ENCODE measurements at regions not wholly inside any gene's neighbourhood (a gene's known extent, or its start where the extent isn't known, plus 50 kb on each side); places are given as distances from the start of the nearest gene placed in this dataset.

- no peaks in the 10 kb centered on the region for H3K27me3 Mint-ChIP-seq (ENCODE audit: low read depth)
These were observed 499.4 kb upstream of the AKR1E2 start for GRCh38 chr10:4326647-4327046.

DNA sequence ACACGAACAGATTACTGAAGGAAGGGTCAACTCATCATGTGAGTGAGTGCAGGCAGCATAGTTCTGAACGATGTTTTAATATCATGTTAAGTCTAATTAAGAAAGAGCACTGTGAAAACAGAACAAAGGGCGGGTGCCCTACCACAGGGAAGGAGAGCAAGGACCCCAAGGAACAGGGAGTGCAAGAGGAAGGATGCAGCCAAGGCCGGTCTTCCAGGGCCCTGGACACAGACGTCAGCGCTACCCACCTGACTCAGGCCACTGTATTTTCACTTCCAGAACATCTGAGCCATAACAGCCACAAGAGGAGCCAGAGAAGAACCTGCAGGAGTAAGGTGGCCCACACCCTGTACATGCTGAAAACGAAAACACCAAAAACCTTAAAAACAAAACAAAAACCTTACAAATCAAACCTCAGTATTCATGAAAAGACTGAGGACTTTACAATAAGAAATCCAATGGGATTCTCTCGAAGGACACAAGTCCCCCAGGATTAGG, 506.1 kb upstream of the AKR1E2 start:
- TF ChIP-seq, protein P1, sequence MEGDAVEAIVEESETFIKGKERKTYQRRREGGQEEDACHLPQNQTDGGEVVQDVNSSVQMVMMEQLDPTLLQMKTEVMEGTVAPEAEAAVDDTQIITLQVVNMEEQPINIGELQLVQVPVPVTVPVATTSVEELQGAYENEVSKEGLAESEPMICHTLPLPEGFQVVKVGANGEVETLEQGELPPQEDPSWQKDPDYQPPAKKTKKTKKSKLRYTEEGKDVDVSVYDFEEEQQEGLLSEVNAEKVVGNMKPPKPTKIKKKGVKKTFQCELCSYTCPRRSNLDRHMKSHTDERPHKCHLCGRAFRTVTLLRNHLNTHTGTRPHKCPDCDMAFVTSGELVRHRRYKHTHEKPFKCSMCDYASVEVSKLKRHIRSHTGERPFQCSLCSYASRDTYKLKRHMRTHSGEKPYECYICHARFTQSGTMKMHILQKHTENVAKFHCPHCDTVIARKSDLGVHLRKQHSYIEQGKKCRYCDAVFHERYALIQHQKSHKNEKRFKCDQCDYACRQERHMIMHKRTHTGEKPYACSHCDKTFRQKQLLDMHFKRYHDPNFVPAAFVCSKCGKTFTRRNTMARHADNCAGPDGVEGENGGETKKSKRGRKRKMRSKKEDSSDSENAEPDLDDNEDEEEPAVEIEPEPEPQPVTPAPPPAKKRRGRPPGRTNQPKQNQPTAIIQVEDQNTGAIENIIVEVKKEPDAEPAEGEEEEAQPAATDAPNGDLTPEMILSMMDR (IDR thresholded peaks at IDR 0.05; ENCODE audit: unreplicated experiment), result no peak
- no peak overlapping the region for H3K27ac Mint-ChIP-seq
- H3K4me1 Mint-ChIP-seq, result peaks cover 3% of the 10 kb centered on the region
- no peak overlapping the region for H3K4me3 Mint-ChIP-seq
- no peaks in the 10 kb centered on the region for H3K9me3 Mint-ChIP-seq
- H3K27me3 Mint-ChIP-seq (ENCODE audit: low read depth), result no peaks in the 10 kb centered on the region
- no peaks in the 10 kb centered on the region for H3K36me3 Mint-ChIP-seq
- DNase-seq (ENCODE audit: low spot score in 2 of 2, unreplicated experiment in 2 of 2), result no peak

More at GRCh38 chr10:4326647-4327046, 499.4 kb upstream of the AKR1E2 start:
- no peak for DNase-seq (ENCODE audit: low spot score in 2 of 2, unreplicated experiment in 2 of 2)
- no peaks in the 10 kb centered on the region for H3K9me3 Mint-ChIP-seq
- no peaks in the 10 kb centered on the region for H3K36me3 Mint-ChIP-seq
- TF ChIP-seq, protein P1 (IDR thresholded peaks at IDR 0.05; ENCODE audit: unreplicated experiment), result no peak
- no peak overlapping the region for H3K27ac Mint-ChIP-seq
- H3K4me3 Mint-ChIP-seq, result no peak overlapping the region
- H3K4me1 Mint-ChIP-seq, result peaks cover 5% of the 10 kb centered on the region

DNA sequence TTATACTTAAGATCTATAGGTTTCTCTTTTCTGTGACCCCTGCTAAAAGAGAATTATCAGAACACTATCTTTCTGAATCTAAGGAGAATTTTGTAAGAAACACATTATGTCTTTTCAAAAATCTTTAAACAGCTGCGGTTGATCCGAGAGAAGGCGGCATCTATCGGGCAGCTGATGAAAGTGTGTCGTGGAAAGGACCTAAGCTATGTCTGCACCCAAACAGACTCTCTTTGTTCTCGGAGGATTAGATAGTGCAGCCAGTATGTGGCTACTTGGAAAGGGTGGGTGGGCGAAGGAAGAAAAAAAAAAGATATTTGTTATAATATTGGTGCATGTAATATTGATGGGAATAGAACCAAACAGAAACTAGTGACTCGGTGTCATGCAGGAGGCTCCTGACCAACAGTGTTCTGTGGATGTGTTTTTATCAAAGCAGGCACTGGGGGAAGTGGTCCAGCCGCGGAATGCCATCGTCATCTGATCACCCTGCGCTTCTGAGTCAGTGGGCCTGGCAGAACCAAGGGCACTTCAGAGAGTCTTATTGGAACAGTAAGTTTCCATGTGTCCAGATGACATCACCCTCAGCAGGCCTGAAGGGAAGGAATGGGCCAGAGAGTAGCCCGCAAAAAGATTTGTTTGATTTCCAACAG, 509.7 kb upstream of the AKR1E2 start:
- no peaks in the 10 kb centered on the region for H3K27me3 Mint-ChIP-seq (ENCODE audit: low read depth)
- peaks cover 6% of the 10 kb centered on the region for H3K4me1 Mint-ChIP-seq
- TF ChIP-seq, protein P1 (IDR thresholded peaks at IDR 0.05; ENCODE audit: unreplicated experiment), result no peak
- H3K4me3 Mint-ChIP-seq, result no peak overlapping the region
- H3K9me3 Mint-ChIP-seq, result no peaks in the 10 kb centered on the region
- H3K27ac Mint-ChIP-seq, result no peak overlapping the region
- no peak for DNase-seq (ENCODE audit: low spot score in 2 of 2, unreplicated experiment in 2 of 2)
- no peaks in the 10 kb centered on the region for H3K36me3 Mint-ChIP-seq

GRCh38 chr10:4315551-4315950, 510.5 kb upstream of the AKR1E2 start:
- Mint-ChIP-seq H3K36me3 (no peaks in the 10 kb centered on the region), H3K27ac (no peak overlapping the region), H3K4me3 (no peak overlapping the region), H3K9me3 (no peaks in the 10 kb centered on the region), H3K27me3 (ENCODE audit: low read depth) (no peaks in the 10 kb centered on the region), H3K4me1 (peaks cover 6% of the 10 kb centered on the region)
- no peak for DNase-seq (ENCODE audit: low spot score in 2 of 2, unreplicated experiment in 2 of 2)
- TF ChIP-seq, protein P1 (IDR thresholded peaks at IDR 0.05; ENCODE audit: unreplicated experiment), result no peak

- Mint-ChIP-seq H3K9me3 (no peaks in the 10 kb centered on the region), H3K4me3 (no peak overlapping the region), H3K27me3 (ENCODE audit: low read depth) (no peaks in the 10 kb centered on the region)
These were observed 513.0 kb upstream of the AKR1E2 start for GRCh38 chr10:4313051-4313450.

More at GRCh38 chr10:4313051-4313450, 513.0 kb upstream of the AKR1E2 start:
- TF ChIP-seq, protein P1 (IDR thresholded peaks at IDR 0.05; ENCODE audit: unreplicated experiment), result no peak
- no peak for DNase-seq (ENCODE audit: low spot score in 2 of 2, unreplicated experiment in 2 of 2)
- Mint-ChIP-seq H3K27ac (no peak overlapping the region), H3K4me1 (peaks cover 6% of the 10 kb centered on the region), H3K36me3 (no peaks in the 10 kb centered on the region)
